Prostate gland (tissue), 2 donors: ENCODE measurements at regions not wholly inside any gene's neighbourhood (a gene's known extent, or its start where the extent isn't known, plus 50 kb on each side); places are given as distances from the start of the nearest gene placed in this dataset.

Source experiments
- DNase-seq: peaks from one replicate; pipeline ENCODE4 v3.0.0-alpha.2; 2019; ENCODE audit warnings: low spot score
- H3K27ac ChIP-seq, 2 donors: fragments of 200-600 bp; sonication (generic); 2 replicates each; pipeline ENCODE4 v1.5.1; 2017 to 2019
- H3K27me3 ChIP-seq: fragments of 200-600 bp; sonication (generic); replicated peaks from 2 replicates; pipeline ENCODE4 v1.5.1; 2019; ENCODE audit not compliant: insufficient read depth
- H3K36me3 ChIP-seq, 2 donors: fragments of 200-600 bp; sonication (generic); 1 replicate in 1 of 2; 2 replicates in 1 of 2; pipeline versions ENCODE4 v1.5.1 to v1.8.1; 2017 to 2019
- H3K4me1 ChIP-seq: fragments of 200-600 bp; sonication (generic); replicated peaks from 2 replicates; pipeline ENCODE4 v1.5.1; 2019
- H3K4me3 ChIP-seq, 2 donors: fragments of 200-600 bp; sonication (generic); 2 replicates each; pipeline ENCODE4 v1.5.1; 2017 to 2019
- H3K9me3 ChIP-seq: fragments of 200-600 bp; sonication (generic); 2 replicates; pipeline ENCODE4 v1.5.1; 2017
- POLR2A ChIP-seq: fragments of 450-650 bp; IDR thresholded peaks from one replicate; pipeline ENCODE4 v1.6.1; 2016; ENCODE audit warnings: antibody characterized with exemption, mild to moderate bottlenecking
- POLR2AphosphoS5 ChIP-seq: sonication (generic); formaldehyde crosslinking; IDR thresholded peaks from one replicate; pipeline ENCODE4 v1.6.1; 2017; ENCODE audit warnings: antibody characterized with exemption
- WGBS: methylation state at CpG from one replicate; pipeline ENCODE4 v1.1.5; 2018; 5-methylcytosine and 5-hydroxymethylcytosine counted together
- intact Hi-C: fragments of 100-400 bp; cut with DNase I; formaldehyde crosslinking; loops from one replicate; pipeline ENCODE4 v1.14.2; 2022
- TF ChIP-seq, protein P1 (sequence below), 4 experiments: fragments of 200-600 bp in 2 of 4; fragments of 450-650 bp in 2 of 4; sonication (generic) in 2 of 4; IDR thresholded peaks; 1 replicate in 3 of 4; 2 replicates in 1 of 4; pipeline ENCODE4 v1.5.1; 2016 to 2019; ENCODE audit warnings: antibody characterized with exemption in 4 of 4, mild to moderate bottlenecking in 2 of 4, moderate library complexity in 2 of 4

DNA sequence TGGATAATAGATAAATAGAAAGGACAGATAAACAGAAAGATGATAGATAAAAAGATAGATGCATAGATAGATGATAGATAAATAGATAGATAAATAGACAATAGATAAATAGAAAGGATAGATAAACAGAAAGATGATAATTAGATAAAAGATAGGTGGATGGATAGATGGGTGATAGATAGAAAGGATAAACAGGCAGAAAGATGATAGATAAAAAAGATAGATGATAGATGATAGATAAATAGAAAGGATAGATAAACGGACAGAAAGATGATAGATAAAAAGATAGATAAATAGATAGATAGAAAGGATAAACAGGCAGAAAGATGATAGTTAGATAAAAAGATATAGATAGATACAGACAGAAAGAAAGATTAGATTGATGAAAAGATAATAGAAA, 92.3 kb upstream of the UQCRFS1 start:
- Histone ChIP-seq H3K27ac (no peak overlapping the region), H3K4me1 (no peaks in the 10 kb centered on the region), H3K9me3 (no peaks in the 10 kb centered on the region), H3K4me3 (no peak overlapping the region), H3K27me3 (peaks cover 3% of the 10 kb centered on the region), H3K36me3 (no peaks in the 10 kb centered on the region)
- no peak for DNase-seq
- TF ChIP-seq POLR2A: no peak
- no peak for TF ChIP-seq POLR2AphosphoS5
- TF ChIP-seq, protein P1, sequence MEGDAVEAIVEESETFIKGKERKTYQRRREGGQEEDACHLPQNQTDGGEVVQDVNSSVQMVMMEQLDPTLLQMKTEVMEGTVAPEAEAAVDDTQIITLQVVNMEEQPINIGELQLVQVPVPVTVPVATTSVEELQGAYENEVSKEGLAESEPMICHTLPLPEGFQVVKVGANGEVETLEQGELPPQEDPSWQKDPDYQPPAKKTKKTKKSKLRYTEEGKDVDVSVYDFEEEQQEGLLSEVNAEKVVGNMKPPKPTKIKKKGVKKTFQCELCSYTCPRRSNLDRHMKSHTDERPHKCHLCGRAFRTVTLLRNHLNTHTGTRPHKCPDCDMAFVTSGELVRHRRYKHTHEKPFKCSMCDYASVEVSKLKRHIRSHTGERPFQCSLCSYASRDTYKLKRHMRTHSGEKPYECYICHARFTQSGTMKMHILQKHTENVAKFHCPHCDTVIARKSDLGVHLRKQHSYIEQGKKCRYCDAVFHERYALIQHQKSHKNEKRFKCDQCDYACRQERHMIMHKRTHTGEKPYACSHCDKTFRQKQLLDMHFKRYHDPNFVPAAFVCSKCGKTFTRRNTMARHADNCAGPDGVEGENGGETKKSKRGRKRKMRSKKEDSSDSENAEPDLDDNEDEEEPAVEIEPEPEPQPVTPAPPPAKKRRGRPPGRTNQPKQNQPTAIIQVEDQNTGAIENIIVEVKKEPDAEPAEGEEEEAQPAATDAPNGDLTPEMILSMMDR (IDR thresholded peaks at IDR 0.05): no peak
- intact Hi-C loops: no loop called here
- 64% methylated on average over 1 of the region's 1 CpG for WGBS

DNA sequence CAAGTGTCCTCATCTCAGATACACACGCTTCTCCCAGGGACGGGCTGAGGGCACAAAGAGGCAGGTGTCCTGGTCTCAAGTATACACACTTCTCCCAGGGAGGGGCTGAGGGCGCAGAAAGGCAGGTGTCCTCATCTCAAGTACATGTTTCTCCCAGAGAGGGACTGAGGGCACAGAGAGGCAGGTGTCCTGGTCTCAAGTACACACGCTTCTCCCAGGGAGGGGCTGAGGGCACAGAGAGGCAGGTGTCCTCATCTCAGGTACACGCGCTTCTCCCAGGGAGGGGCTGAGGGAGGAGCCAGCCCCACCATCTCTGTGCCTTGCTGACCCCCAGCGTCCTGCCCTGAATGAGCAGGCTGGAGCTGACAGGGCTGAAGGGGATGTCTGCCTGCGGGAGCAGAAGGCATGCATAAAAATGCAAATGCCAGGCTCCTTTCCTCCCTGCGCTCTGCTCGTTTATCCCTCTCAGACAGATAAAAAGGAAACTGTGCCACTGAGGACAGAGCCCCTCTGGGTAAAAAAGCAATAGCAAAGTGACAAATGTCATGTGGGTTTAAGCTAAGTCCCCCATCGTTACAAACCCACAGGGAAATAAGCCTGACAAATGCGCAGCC, 96.1 kb upstream of the UQCRFS1 start:
- Histone ChIP-seq H3K27me3 (peaks cover 3% of the 10 kb centered on the region), H3K36me3 (no peaks in the 10 kb centered on the region), H3K4me1 (no peaks in the 10 kb centered on the region), H3K27ac (no peak overlapping the region), H3K4me3 (no peak overlapping the region), H3K9me3 (no peaks in the 10 kb centered on the region)
- intact Hi-C loops: no loop called here
- no peak for DNase-seq
- no peak for TF ChIP-seq POLR2AphosphoS5
- TF ChIP-seq, protein P1 (IDR thresholded peaks at IDR 0.05): no peak
- no peak for TF ChIP-seq POLR2A
- WGBS: 18% methylated on average over 12 of the region's 12 CpGs

DNA sequence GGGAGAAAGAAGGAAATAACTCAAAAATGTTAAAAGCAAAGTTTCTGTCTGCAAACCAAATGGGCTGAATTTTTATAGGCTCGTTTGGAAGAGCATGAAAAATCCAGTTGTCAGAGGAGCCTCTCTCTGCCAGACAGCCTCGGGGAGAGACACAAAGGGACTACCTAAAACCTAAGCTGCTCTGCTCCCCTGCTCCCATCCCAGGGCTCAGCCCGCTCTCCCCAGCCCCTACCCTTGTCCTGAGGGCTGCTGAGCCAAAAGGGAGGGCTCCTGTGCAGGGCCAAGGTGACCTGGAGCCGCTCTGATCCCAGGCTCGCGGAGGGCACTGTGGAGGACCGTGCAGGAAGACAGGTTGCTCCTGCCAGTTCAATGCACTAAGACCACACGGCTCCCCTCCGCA, 96.7 kb upstream of the UQCRFS1 start:
- TF ChIP-seq POLR2A (no peak), POLR2AphosphoS5 (no peak)
- TF ChIP-seq, protein P1 (IDR thresholded peaks at IDR 0.05): no peak
- WGBS: 32% methylated on average over 7 of the region's 9 CpGs
- Histone ChIP-seq H3K4me1 (no peaks in the 10 kb centered on the region), H3K9me3 (no peaks in the 10 kb centered on the region), H3K4me3 (no peak overlapping the region), H3K27ac (no peak overlapping the region), H3K27me3 (peaks cover 3% of the 10 kb centered on the region), H3K36me3 (no peaks in the 10 kb centered on the region)
- intact Hi-C loops: no loop called here
- no peak for DNase-seq

DNA sequence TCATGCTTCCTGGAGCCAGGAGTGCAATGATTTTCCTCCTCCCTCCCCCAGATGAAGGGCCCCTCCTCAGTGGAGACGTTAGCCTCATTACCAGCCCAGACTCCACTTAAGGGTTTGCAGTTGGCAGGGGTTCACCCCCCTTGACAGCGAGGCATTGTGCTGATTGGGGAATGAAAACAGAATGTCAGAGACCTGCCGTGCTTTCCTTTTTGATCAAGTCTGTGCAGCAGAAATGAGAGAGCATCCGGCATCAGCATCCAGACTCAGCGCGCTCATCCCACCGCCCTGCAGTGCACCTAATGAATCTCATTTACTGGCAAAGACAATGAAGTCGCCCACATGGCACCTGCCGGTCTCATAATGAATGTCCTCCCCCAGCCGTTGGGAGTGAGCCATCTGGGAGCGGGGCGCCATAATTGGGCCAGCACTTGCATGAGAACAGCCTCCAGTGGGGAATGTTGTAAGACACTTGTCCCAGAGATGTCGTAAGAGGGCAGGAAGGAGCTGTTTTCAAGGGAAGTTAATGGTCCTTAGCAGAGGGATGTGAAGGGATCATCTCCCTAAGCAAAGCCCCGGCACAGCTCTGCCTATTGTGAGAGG, 98.3 kb upstream of the UQCRFS1 start:
- Histone ChIP-seq H3K4me3 (no peak overlapping the region), H3K27me3 (peaks cover 3% of the 10 kb centered on the region), H3K4me1 (no peaks in the 10 kb centered on the region), H3K27ac (no peak overlapping the region), H3K9me3 (no peaks in the 10 kb centered on the region), H3K36me3 (no peaks in the 10 kb centered on the region)
- no peak for DNase-seq
- TF ChIP-seq, protein P1 (IDR thresholded peaks at IDR 0.05): no peak
- TF ChIP-seq POLR2A (no peak), POLR2AphosphoS5 (no peak)
- intact Hi-C loops: no loop called here
- WGBS: 25% methylated on average over 14 of the region's 14 CpGs

DNA sequence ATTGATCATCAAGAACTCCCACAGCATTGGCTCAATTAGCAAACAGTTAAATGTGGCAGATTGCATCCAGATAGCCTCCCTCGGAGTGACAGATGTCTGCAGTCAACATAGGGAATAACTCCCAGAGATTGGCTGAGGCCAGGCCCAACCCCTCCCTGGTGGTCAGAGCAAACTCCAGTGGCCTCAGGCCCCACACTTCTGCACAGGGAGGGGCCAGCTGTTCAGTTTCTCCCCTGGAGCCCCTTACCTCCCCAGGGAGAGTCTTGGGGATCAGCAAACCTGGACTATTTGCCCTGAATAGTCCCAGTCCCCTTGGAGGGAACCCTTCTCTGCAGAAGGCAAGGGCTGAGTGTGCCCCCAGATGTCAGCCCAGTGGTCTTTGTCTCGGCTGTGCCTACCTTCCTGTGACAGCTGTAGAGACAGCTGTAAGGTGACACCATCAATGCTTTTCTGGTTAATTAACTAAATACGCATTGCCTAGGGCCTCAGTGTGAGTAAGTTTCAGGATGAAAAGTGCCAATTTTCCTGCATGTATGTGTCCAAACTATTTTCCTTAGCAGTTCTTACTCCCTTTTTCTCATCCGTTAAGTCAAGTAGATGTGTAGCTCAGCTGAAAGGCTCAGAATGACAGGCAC, 102.7 kb upstream of the UQCRFS1 start:
- TF ChIP-seq POLR2AphosphoS5: no peak
- no peak for TF ChIP-seq POLR2A
- TF ChIP-seq, protein P1 (IDR thresholded peaks at IDR 0.05): no peak
- no peak for DNase-seq
- Histone ChIP-seq H3K36me3 (no peaks in the 10 kb centered on the region), H3K9me3 (no peaks in the 10 kb centered on the region), H3K27ac (no peak overlapping the region), H3K4me3 (no peak overlapping the region), H3K27me3 (no peaks in the 10 kb centered on the region), H3K4me1 (no peaks in the 10 kb centered on the region)
- 27% methylated on average over 4 of the region's 4 CpGs for WGBS
- intact Hi-C loops: no loop called here
